ENCODE measurements at regions not wholly inside any gene's neighbourhood (a gene's known extent, or its start where the extent isn't known, plus 50 kb on each side); places are given as distances from the start of the nearest gene placed in this dataset.

DNA sequence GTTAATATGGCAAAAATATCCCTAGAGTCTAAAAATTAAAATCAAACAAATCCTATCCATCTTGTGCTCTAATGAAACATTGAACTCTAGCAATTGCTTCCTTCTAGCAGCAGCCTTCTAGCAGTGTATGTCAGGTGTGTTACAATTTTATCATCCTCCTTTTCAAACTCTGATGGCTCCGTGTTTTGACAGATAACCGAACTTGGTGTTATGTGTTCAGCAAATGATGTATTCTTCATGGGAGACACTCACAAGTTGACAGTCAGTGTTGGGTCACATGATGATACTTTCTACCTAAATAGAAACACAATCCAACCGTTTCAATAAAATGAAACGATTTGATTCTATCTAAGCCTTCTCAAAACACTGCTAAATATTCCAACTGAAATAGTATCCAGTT lies 525.3 kb upstream of the NOVA1 start:
- no peak for DNase-seq

DNA sequence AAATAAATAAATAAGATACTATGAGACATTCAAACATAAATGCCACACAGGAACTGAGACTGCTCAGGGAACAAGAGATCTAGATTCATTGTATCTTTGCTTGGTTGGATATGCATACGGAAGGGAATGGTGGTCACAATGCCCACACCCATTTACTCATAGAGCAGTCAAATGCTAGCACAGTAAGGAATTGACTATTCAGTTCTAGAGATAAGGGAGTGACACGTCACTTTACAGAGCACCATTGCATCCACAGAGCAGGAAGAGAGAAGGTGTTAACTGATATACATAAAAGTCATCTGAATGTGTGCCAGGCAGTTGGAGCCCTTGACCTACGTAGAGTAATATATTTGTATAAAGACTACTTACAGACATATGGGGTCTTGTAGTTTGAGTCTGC lies 530.0 kb upstream of the NOVA1 start:
- no peak for DNase-seq

DNA sequence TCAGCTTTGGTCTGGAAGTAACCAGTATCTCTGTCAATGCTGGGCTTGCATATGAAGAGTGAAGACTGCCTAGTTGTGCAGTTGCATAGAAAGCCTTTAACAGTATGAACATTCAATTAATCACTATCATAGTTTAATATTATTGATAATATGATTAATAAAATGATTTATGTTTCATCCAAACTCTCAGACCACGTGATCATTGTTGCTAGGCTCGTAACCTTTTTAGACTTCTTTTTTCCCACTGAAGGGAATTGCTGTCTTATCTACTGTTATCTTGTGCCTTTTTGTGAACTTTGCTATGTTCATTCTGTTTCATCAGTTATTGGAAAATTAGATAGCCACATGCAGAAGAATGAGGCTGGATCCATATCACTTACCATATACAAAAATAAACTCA lies 536.4 kb upstream of the NOVA1 start:
- DNase-seq = no peak

DNA sequence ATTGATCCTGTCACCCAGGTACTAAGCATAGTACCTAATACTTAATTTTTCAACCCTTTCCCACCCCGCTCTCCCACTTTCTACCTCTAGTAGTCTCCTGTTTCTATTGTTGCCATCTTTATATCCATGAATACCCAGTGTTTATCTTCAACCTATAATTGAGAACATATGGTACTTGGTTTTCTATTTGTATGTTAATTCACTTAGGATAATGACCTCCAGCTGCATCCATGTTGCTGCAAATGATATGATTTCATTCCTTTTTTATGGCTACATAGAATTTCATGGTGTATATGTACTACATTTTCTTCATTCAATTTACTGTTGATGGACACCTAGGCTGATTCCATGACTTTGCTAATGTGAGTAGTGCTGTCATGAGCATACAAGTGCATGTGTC lies 547.3 kb upstream of the NOVA1 start:
- no peak for DNase-seq

DNA sequence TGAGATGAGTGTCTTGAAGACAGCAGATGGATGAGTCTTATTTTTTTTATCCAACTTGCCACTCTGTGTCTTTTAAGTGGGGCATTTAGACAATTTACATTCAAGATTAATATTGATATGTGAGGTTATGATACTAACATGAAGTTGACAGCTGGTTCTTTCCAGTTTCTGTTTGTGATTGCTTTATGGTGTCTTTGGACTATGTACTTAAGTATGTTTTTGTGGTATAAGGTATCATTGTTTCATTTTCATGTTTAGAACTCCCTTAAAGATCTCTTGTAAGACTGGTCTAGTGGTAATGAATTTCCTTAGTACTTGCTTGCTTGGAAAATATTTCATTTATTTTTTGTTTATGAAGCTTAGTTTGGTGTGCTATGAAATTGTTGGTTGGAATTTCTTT lies 550.3 kb upstream of the NOVA1 start:
- DNase-seq = no peak

DNA sequence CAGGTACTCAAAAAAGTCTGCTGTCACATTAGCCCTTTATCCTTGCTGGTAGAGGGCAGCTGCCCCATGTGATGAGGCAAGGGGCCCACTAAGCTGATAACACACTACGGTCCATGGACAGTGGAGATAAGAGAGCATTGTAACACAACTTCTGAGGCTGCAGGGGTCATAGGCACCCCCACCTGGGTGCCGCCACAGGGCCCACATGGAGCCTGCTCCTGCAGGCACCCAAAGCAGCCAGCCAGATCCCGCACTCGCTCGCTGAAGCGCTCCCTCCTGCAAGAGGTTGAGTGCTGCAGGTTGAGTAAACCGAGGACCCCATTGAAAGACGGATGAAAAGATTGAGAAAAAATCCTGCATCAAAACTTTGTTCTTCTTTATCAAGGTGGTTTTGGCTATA lies 566.3 kb upstream of the NOVA1 start:
- no peak for DNase-seq

DNA sequence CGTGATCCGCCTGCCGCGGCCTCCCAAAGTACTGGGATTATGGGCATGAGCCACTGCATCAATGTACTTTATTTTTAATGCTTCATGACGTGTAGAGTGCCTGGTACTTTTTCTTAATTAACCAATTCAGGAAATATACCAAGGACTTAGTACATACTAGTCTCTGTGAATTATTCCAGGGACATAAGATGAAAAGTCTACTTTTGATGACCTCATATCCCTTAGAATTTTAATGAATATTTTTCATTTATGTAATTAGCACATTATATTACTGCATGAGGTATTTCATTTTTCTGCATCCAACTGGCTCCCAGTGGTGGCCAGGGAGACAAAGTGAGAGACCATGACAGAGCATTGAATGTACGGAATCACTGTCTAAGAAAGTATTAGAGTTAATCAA lies 577.7 kb upstream of the NOVA1 start:
- no peak for DNase-seq

DNA sequence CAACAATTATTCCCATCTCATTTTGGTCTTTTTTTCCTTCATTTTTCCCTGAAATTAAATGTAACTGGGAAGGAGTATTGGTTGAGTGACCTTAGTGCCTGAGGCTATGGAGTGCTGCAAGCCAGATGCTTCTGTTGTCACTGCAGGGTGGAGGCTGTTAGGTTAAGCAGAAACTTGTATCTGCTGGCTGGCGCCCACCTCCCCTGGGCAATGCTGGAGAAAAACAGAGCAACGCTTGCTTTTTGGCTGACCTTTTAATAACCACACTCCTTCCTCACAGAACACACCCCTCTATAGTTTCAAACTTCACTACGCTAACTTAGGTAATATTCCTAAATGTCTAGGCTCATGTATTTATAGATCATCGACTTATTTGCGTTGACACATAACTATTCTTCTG lies 583.5 kb upstream of the NOVA1 start:
- DNase-seq = no peak

DNA sequence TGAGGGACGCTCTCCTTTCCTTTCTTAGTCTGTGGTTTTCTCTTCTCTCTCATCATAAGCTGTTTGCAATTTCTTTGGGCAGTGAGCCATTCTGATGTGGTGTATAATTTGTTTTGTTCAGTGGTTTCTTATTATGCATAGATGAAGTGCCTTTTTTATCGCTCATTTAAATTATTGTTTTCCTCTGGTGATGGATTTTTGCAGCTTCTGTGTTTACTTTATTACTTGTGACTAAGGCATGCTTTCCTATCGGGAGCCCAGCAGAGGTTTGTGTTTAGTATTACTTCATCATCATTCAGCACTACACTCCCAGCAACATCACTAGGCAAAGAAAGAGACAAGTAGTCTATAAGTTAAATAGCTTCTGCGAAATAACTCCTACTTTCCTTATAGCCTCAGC lies 586.6 kb upstream of the NOVA1 start:
- no peak for DNase-seq

DNA sequence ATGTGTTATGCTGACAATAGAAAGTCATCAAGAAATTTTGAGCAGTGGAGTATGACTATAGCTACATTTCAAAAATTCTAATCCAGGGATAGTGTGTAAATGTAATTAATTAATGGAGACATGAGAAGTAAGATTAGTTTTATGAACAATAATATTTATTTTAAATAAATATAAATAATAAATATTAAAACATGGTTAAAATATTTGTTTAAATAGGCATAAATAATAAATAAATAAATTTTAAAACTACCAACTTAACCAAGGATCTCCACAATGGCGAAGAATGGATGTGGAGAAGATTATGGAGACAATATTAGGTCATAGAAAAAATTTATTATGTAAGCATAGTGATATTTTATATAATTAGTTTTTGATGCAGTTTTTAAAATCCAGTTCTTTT lies 588.2 kb upstream of the NOVA1 start:
- DNase-seq = no peak

DNA sequence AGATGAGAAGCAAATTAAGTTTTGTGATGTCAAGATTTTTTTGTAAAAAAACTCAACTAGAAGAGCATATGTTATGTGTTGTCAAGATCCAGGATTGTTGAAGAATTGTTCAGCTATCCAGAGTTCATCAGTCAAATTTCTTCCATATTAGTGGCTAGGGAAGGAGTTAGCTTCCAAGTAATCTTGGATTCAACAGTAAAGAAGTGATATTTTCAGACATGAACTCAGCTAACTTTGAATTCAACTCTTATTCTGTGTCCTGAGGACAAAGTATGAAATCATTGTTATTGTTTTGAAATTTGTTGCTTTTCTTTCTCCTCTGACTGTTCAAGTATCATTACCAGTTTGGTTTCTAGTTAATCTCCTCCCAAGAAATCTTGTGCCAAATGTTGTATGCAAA lies 589.3 kb upstream of the NOVA1 start:
- no peak for DNase-seq

DNA sequence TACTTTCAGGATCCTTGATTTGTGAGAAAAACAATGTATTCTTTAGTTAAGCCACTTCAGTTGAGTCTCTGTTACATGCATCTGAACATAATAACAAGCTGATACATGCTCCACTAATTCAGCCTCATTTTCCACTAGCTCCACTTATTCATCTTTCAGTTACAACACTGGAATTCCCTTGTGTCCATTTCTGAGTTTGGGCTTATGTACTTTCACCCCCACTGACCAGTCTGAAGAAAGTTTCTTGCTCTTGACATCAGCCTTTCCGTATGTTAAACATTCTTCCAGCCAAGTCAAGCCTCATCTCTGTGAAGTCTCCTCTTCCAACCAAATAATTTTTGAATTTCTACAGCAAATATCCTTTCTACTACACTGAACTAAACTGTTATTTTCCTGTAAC lies 592.5 kb upstream of the NOVA1 start:
- no peak for DNase-seq

DNA sequence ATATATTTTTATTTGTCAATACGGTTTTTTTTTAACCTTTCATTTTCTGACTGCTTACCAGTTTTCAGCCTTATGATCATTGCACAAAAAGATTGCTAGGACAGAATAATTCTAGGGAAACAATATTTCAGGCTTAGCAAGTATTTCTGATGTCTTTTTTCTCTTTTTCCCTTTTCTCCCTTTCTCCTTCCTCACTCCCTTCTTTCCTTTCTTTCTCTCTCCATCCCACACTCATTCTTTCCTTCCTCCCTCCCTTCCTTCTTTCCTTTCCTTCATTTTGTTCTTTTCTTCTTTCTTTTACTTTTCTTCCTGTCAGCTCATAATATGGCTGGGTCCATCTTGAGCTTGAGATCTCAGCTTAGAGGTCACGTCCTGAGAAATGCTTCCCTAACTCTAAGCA lies 601.4 kb upstream of the NOVA1 start:
- DNase-seq = no peak

DNA sequence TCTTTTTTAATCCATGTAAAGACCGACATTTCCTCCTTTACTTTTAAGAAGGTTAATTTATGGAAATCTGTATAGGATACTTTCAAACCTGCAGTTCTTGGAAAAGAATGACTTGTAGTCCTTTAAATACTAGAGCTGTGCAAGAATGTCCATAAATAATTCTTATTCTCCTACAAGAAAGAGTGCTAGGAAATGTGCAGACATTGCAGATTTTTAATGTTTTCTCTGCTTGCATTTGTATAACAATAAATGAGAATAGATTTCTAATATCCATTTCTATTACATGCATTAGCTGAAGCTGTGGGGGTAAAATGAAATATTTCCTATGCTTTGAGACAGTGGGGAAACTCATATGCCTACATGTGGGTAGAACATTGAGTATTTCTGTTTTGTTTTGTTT lies 607.2 kb upstream of the NOVA1 start:
- no peak for DNase-seq

DNA sequence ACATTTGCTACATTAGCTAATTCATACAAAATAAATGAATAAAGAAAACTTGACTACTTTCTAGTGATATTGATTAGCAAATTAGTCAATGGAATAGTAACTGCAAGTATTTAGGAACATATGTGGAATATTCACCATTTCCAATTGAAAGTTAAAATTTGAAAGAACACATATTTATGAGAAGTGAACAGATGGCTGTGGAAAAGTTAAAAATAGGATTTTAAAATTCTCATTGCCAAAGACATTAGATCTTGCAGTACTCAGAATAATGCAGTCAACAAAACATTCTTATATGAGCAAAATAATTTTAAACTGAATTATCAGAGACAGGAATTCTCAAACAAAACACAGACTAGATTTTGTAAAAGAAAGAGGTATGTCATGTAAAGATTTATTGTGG lies 613.9 kb upstream of the NOVA1 start:
- no peak for DNase-seq

DNA sequence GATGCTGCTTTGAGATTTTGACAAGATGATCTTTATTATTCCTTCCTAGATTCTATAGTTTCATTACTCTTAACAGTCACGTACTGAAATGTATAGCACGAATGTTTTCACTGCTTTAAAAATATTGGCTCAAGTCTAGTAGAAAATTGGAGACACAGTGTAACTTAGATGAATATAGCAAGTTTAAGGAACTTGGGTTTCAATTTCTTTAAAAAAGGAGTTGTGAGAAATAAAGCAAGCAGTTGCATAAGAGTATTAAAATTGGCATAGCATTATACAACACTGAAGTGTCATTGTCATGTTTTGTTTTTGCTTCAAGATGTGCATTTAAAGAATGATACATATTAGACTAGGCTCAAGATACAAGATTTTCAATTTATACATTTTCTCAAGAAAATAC lies 624.8 kb upstream of the NOVA1 start:
- DNase-seq = no peak

DNA sequence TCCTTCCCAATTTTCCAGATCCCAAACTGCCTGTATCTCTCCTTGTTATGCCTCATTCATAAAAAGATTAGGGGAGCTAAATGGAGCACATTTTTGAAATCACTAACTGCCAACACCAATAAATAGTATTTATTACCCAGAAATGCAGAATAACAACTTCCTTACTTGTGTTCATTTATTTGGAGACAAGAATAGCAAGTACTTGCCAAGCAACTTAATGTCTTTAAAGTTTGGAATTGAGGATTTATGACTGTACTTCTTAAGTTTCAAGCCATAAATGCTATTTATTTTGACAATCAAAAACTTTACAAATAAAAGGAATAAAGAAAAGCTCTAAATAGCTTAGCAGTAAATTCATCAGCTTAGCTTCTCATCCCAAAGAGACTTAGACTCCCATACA lies 626.1 kb upstream of the NOVA1 start:
- DNase-seq = no peak

DNA sequence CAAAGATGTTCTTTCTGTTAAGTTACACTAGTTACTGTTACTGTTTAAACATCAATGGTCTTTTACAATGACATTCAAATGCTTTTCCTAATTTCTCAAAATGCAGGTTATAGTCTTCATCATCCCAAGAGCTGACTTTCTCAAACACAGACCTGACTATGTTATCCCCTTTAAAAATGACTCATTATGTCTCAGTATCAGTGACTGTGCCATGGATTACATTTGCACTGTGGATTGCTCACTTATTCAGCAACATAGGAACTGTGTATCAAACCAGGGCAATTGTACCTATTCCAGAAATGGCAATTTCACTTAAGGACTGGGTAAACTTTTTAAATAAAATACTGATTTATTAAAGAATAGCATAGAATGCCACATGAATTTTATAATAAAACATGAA lies 630.2 kb upstream of the NOVA1 start:
- no peak for DNase-seq

DNA sequence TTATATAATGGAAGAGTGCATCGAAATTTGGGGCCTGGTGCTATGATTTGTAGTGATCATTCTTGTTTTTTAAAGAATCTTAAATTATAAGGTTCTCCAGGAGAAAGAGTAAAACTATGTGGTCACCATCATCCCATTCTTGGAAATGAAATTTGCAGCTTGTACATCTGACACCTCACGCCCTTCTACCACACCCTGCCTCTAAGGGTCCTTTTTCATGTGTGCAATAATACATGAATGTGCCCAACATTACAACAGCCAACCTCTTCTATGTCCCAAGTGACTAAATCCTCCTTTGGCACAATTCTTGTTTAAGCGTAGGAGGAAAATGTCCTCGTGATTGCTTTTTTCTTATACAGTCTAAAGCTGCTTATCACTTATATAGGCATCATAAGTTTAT lies 636.5 kb upstream of the NOVA1 start:
- no peak for DNase-seq

DNA sequence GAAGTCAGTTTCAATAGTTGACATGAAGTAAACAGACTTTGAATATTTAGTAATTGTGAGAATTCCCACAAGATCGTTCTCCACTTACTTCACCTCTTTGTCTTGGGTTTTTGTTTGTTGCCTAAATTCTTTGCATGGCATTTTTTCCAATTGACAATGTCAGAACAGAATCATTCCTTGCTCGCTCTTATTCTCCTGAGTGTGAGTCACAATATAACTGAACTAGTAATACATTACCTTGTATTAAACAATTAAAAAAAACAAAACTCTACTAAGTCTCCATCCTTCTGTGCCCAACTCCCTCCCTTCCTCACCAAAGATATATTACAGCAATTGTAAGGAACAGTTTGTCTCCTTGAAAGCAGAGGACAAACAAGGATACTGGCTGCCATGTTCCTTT lies 638.8 kb upstream of the NOVA1 start:
- DNase-seq = no peak

DNA sequence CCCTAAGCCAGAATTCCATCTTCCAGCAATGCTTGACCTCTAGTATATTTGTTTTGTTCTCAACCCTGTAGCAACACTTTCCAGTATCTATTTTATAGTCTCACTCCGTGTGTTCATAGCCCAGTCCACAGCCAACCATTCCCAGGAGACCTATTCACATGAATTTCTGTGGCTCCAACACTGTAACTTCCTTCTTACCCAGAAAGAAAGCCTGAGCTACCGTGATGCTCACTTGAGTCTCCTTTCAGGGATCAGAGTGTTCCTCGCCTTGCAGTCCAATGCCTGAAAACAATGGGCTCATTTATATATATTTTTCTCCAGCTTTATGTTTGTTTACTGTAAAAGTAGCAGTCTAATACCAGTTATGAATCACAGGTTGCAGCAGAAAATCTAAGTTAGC lies 645.0 kb upstream of the NOVA1 start:
- no peak for DNase-seq

DNA sequence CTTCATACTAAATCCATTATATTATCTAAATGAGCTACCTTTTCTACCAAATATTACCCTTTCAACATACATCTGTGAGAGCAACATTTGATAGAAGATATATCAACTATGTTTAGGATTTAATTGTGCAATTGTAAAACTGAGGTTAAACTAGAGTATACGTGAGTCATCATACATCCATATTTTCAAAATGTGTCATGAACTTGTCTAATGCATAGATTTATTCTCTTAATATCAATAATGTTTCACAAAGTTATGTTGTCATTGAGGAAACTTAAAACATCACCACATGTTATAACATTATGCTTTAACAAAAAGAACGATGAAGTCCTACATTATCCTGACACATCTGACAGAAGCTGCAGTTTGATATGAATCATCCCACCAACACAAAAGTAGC lies 645.5 kb upstream of the NOVA1 start:
- DNase-seq = no peak

DNA sequence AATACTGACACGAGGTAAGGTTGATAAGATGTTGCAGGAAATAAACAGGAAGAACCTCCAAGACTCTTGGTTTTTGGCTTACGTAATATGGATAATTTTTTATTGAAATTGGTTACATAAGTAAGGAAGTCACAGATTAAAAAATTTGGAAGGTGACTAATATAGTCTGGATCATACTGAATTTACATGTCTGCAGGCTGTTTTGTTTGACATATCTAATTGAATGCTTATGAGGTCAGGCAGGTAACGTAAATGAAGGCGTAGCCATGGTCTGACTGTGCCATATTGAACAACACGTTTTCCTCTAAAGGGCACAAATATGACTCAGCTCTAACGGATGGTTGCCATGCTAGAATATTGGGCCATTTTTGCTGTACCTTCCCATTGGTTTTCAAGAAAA lies 648.1 kb upstream of the NOVA1 start:
- no peak for DNase-seq

DNA sequence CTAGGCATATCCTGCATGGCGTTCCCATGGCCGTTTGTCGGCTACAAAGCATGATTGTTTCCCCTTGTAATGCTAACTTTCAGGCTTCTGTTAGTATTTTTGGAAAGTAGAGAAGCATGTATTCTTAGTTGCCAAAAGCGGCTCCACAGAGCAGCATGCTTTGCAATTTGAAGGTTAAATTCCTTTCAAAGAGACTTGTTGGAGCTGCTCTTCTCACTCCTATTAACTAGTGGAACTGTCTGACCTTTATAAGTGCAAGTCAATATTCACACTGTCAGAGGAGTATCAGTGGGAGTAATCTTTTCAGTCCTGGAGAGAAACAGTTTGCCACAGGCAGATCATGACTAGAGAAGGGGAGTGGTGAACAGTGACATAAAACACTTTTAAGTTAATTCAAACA lies 656.1 kb upstream of the NOVA1 start:
- DNase-seq = no peak

DNA sequence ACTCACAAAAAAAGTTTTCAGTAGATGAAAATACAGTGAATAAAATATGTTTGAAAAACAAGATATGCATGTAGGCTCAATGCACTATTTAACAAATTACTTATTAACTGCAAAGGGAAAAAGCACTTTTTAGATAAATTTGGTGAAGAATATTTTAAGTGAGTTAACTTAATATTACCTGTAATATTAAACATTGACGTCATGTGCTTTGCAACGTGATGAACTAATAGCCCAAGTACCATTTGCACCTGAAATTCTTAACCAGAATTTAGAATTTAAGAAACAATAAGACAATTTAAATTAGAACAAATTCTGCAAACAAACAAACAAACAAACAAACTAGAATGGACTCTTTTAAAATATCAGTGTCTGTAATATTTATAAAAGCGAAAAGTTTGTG lies 659.0 kb upstream of the NOVA1 start:
- DNase-seq = no peak

DNA sequence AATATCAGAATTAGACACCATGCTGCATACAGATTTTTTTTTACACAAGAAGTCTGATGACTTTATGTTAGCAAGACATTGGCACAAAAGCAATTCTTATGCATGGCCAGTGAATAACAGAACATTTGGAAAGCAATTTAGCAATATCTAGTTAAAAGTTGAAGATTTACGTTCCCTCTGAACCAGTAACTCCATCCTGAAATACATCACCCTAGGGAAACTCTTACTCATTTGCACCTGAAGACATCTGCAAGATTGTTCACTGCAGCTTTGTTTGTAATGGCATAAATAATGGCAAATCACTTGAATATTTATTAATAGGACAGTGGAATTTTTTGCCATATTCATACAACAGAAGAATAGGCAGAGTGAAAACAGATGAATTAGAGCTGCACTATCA lies 670.0 kb upstream of the NOVA1 start:
- no peak for DNase-seq

DNA sequence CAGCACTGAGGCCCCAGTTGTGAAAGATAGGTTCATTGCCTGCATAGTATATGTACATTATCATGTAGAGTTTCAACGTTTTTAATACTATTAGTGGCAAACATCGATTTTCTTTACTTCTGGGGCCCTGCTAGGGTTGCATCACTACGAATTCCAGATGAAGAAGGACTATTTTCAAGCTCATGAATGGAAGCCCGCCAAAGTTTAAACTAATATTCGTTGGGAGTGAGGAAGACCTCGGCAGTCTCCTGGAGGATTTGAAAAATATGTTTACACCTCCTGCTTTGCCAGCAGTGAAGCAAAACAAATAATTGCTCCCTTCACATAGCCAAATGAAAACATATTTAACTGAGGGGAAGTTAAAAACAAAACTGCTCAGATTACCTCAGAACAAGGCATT lies 672.9 kb upstream of the NOVA1 start:
- no peak for DNase-seq
